GM18499 (cell line): ENCODE measurements at regions not wholly inside any gene's neighbourhood (a gene's known extent, or its start where the extent isn't known, plus 50 kb on each side); places are given as distances from the start of the nearest gene placed in this dataset.

Experiments used
- ATAC-seq: cut with Tn5 transposase; IDR thresholded peaks from one replicate; pipeline ENCODE4 v1.9.1; 2021; ENCODE audit warnings: moderate number of reproducible peaks; ENCODE audit not compliant: insufficient read depth, unreplicated experiment

- ATAC-seq, result no peak
Observed at GRCh38 chr6:40313582-40313981, 273.6 kb downstream of the LRFN2 start.

- no peak for ATAC-seq
Observed at GRCh38 chr6:40312213-40313015, 274.8 kb downstream of the LRFN2 start.

GRCh38 chr6:40308533-40309306 lies 278.4 kb downstream of the LRFN2 start:
- no peak for ATAC-seq

DNA sequence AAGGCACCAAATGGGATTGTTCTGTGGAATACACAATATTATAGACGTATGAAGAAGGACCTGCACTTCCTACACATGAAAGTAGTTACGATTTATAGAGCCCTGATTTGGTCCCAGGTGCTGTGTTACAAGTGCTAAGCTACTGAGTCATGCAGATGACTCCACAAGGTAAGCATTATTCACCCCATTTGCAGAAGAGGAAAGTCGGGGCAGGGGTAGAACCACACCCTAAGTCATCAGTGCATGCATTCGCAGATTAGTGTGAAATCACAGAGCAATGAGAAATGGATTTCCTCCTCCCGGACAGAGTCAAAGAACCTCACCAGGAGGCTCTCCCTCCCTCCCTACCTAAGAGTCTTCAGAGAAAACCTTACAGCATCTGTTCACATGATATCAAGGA lies 279.5 kb downstream of the LRFN2 start:
- ATAC-seq, result no peak

- ATAC-seq, result no peak
Observed at GRCh38 chr6:40302856-40303454, 284.2 kb downstream of the LRFN2 start.

DNA sequence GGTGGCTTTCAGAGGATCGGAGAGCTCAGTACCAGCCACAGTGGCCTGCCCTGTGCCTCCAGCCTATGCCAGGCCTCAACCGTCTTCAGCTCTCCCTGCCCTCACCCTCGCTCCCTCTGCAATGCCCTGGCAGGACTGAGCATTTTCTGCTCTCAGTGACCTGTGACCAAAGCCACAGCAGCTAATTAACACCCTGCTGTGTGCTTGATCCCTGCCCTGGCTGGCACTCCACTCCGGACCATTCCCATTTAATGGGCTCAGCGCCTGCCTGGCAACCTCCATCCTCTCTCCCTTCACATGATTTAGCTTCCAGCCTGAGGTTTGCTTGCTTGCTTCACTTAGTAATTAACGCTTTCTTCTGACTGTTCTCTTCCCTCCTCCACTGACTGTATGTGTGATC lies 287.5 kb downstream of the LRFN2 start:
- ATAC-seq, result no peak

DNA sequence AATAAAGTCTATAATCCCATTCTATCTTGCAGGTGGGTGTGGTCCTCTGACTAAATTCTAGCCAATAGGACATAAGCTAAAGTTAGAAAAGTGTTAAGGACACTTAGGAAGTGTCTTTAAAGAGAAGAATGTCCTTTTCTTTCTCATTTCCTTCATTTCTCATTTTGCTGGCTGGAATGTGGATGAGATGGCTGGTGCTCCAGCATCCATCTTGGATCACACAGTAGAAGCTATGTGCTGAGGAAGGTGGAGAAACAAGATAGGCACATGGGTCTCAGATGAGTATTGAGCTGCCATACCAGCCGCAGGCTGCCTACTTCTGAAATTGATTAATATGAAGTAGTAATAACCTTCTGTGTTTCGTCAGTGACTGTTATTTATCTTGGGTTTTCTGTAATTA lies 289.0 kb downstream of the LRFN2 start:
- no peak for ATAC-seq

- ATAC-seq, result no peak
Observed at GRCh38 chr6:40295251-40295950, 291.8 kb downstream of the LRFN2 start.

- no peak for ATAC-seq
Observed at GRCh38 chr6:40293460-40294185, 293.5 kb downstream of the LRFN2 start.

DNA sequence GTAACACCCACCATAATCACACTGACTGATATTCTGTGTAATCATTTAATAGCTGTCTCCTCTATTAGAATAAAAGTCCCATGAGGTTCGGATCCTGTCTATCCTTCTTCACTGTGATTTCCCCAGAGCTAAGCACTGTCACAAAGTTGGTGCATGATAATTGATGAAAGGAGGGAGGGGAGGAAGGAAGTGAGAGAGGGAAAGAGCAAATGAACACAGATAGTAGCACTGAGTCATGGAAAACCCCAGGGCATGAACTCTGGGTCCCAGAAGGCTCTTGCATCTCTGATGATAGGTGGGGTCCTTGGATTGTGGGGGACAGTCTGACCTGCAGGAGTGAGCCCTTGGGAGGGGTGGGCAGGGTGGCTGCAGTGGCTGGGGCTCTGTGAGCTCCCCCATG lies 294.1 kb downstream of the LRFN2 start:
- no peak for ATAC-seq

- no peak for ATAC-seq
Observed at GRCh38 chr6:40290816-40291215, 296.3 kb downstream of the LRFN2 start.

DNA sequence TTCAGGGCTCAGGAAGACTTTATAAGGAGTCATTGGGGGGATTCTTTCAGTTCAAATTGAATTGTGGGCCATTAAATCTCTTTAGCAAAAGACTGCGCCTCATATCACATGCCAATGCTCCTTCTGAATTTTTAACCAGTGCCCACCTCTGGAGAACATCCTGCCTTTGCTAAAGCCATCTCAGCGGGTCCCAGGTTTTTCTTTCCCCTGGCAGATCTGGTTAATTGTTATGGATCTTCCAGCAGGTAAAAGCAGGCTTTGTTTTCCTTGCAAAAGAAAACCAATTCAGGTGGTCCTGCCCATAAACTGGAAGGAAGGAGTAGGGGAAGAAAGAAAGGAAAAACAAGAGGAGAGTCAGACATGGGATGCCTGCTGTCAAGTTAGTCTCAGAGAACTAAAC lies 298.2 kb downstream of the LRFN2 start:
- ATAC-seq, result no peak

- no peak for ATAC-seq
Observed at GRCh38 chr6:40287296-40287850, 299.8 kb downstream of the LRFN2 start.

GRCh38 chr6:40286721-40287120 lies 300.4 kb downstream of the LRFN2 start:
- no peak for ATAC-seq

GRCh38 chr6:40285996-40286395 lies 301.2 kb downstream of the LRFN2 start:
- no peak for ATAC-seq

DNA sequence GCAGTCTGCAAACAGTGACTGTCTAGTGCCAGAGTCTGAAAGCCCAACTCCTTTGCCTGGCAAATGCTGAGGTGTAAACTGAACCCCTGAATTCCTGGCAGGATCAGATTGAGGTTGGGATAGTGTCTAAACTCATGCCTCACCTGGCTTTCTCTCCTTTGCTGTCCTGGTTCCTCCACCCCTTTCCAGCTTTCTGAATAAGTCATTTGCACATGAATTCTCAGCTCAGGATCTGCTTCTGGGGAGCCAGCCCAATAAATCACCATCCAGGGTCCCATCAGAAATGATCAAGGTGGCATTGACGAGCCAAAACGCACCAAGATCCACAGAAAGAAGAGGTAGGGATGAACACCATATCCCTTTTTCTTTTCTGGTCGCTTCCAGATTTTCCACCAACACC lies 301.6 kb downstream of the LRFN2 start:
- no peak for ATAC-seq

DNA sequence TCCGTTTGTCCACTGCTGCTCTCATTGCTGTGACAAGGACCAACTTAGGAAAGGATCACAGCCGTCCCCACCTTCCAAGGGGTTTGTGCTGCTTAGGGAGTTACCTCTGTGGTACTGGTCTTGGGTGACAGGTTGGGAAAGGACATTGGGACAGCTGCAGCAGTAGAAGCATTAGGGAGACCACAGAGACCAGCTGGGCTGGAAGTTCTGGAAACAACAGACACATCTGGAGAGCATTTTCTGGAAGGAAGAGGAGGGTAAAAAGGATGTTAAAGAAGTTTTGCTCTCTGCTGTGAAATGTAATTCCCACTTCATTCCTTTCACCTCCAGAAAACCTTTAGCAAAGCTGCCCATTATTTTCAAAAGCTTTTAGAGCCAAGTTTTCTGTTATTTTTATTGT lies 304.2 kb downstream of the LRFN2 start:
- no peak for ATAC-seq

- ATAC-seq, result no peak
Observed at GRCh38 chr6:40281402-40281801, 305.8 kb downstream of the LRFN2 start.

DNA sequence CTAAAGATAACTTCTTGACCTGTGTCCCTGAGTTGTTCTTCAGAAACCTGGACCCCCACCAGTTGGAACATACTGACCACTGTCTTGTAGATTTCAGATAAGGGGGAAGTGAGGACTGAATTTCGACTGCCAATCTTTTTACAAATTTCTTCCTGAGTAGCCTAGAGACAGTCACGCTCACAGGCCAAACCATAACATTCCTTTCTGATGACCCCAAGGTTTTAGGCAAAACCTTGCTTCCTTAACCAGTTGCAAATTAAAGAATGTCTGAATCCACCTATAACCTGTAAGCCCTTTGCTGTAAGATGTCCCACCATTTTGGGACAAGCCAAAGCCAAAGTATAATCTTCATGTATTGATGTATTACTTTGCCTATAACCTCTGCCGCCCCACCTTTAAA lies 306.9 kb downstream of the LRFN2 start:
- no peak for ATAC-seq

GRCh38 chr6:40276141-40276540 lies 311.0 kb downstream of the LRFN2 start:
- ATAC-seq, result no peak
